Aorta (tissue), 5 donors: ENCODE measurements at regions not wholly inside any gene's neighbourhood (a gene's known extent, or its start where the extent isn't known, plus 50 kb on each side); places are given as distances from the start of the nearest gene placed in this dataset.

Experiments used
- ATAC-seq: fragments of 200-7000 bp; cut with Tn5 transposase; one replicate; pipeline ENCODE4 v1.9.1; 2022; ENCODE audit warnings: moderate library complexity; ENCODE audit not compliant: low FRiP score
- DNase-seq, 2 donors: peaks; one replicate each; pipeline ENCODE4 v3.0.0-alpha.2; 2020
- H3K27ac ChIP-seq, 2 donors: one replicate each; pipeline ENCODE4 v1.5.1; 2013; ENCODE audit warnings: low read length in 2 of 2, mild to moderate bottlenecking in 2 of 2, moderate library complexity in 2 of 2, control low read depth in 1 of 2, inconsistent platforms in 1 of 2, low read depth in 1 of 2
- H3K27me3 ChIP-seq, 2 donors: one replicate each; pipeline ENCODE4 v1.6.1; 2013; ENCODE audit warnings: control low read depth in 1 of 2, low read length in 1 of 2, mild to moderate bottlenecking in 1 of 2, moderate library complexity in 1 of 2; ENCODE audit not compliant: insufficient read depth in 2 of 2, control insufficient read depth in 1 of 2
- H3K36me3 ChIP-seq, 2 donors: one replicate each; pipeline ENCODE4 v1.6.1; 2013; ENCODE audit warnings: control low read depth in 1 of 2, low read length in 1 of 2, mild to moderate bottlenecking in 1 of 2; ENCODE audit not compliant: insufficient read depth in 2 of 2, control insufficient read depth in 1 of 2
- H3K4me1 ChIP-seq, 2 donors: one replicate each; pipeline ENCODE4 v1.6.1; 2013; ENCODE audit warnings: low read length in 2 of 2, control low read depth in 1 of 2, mild to moderate bottlenecking in 1 of 2, moderate library complexity in 1 of 2; ENCODE audit not compliant: insufficient read depth in 2 of 2, control insufficient read depth in 1 of 2
- H3K4me3 ChIP-seq, 2 donors: one replicate each; pipeline ENCODE4 v1.5.1; 2013; ENCODE audit warnings: low read length in 2 of 2, control low read depth in 1 of 2, mild to moderate bottlenecking in 1 of 2
- H3K9me3 ChIP-seq: one replicate; pipeline ENCODE4 v1.6.1; 2013; ENCODE audit warnings: mild to moderate bottlenecking, low read length; ENCODE audit not compliant: control insufficient read depth
- WGBS, 2 donors: extraction: QIAGEN DNeasy Blood & Tissue Kit; methylation state at CpG; one replicate each; pipeline ENCODE4 v1.1.7; 2013; 5-methylcytosine and 5-hydroxymethylcytosine counted together
- intact Hi-C, 2 donors: fragments of 100-400 bp; cut with DNase I; formaldehyde crosslinking; loops; one replicate each; pipeline versions ENCODE4 v1.14.2 to v1.15.0; 2022
- donor health status: healthy with polysubstance abuse.
- donor health status: Bipolar disorder and iron deficiency.
- donor health status: DM: no; HTN: no; CAD: no.
- donor health status: DM: no; HTN: no; CAD: no.
- donor health status: DM: yes; HTN: yes; CAD: no.

GRCh38 chr16:62392698-62393097 lies 356.5 kb upstream of the CDH8 start:
- H3K9me3 ChIP-seq = no peaks in the 10 kb centered on the region
- ATAC-seq = no peak
- H3K4me1 ChIP-seq = no peaks in the 10 kb centered on the region
- no peak for DNase-seq
- H3K36me3 ChIP-seq = no peaks in the 10 kb centered on the region
- H3K4me3 ChIP-seq = no peak overlapping the region
- intact Hi-C loops = no loop called here
- WGBS, 2 donors = 74 to 75% methylated on average over 6 of the region's 6 CpGs
- no peak overlapping the region for H3K27ac ChIP-seq
- no peaks in the 10 kb centered on the region for H3K27me3 ChIP-seq

GRCh38 chr16:62391940-62392339 lies 355.7 kb upstream of the CDH8 start:
- intact Hi-C loops = no loop called here
- no peaks in the 10 kb centered on the region for H3K9me3 ChIP-seq
- no peaks in the 10 kb centered on the region for H3K36me3 ChIP-seq
- H3K27ac ChIP-seq = no peak overlapping the region
- no peaks in the 10 kb centered on the region for H3K4me1 ChIP-seq
- no peak overlapping the region for H3K4me3 ChIP-seq
- ATAC-seq (no peak), DNase-seq (no peak)
- 86 to 88% methylated on average over 8 of the region's 8 CpGs for WGBS, 2 donors
- H3K27me3 ChIP-seq = no peaks in the 10 kb centered on the region

DNA sequence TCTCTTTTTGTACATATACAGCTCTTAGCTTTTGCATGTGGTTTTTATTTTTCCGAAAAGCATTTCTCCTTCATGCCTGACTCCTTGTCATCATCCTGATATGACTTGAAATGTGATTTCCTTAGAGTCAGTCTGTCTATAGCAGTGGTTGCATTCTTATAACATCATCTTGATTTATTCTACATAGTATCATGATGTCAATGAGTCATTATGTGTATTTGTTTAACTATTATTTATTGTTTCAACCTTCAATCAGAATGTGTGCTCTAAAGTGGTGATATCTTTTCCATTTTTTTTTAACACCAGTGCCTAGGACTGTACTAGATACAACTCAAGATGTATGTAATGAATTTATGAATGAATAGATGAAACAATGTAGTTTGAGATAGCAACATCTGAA lies 354.9 kb upstream of the CDH8 start:
- DNase-seq (no peak), ATAC-seq (no peak)
- intact Hi-C loops = no loop called here
- no peaks in the 10 kb centered on the region for H3K36me3 ChIP-seq
- no peaks in the 10 kb centered on the region for H3K4me1 ChIP-seq
- no peak overlapping the region for H3K27ac ChIP-seq
- no peak overlapping the region for H3K4me3 ChIP-seq
- H3K9me3 ChIP-seq = no peaks in the 10 kb centered on the region
- 32 to 36% methylated on average over 1 of the region's 1 CpG for WGBS, 2 donors
- H3K27me3 ChIP-seq = no peaks in the 10 kb centered on the region

GRCh38 chr16:62390214-62390613 lies 354.0 kb upstream of the CDH8 start:
- Histone ChIP-seq H3K9me3 (no peaks in the 10 kb centered on the region), H3K36me3 (no peaks in the 10 kb centered on the region), H3K4me1 (no peaks in the 10 kb centered on the region), H3K27ac (no peak overlapping the region), H3K27me3 (no peaks in the 10 kb centered on the region), H3K4me3 (no peak overlapping the region)
- intact Hi-C loops = no loop called here
- ATAC-seq = no peak
- no peak for DNase-seq

GRCh38 chr16:62386411-62386810 lies 350.2 kb upstream of the CDH8 start:
- DNase-seq (no peak), ATAC-seq (no peak)
- intact Hi-C loops = no loop called here
- Histone ChIP-seq H3K27ac (no peak overlapping the region), H3K4me1 (no peaks in the 10 kb centered on the region), H3K36me3 (no peaks in the 10 kb centered on the region), H3K9me3 (no peaks in the 10 kb centered on the region), H3K27me3 (no peaks in the 10 kb centered on the region), H3K4me3 (no peak overlapping the region)
- 61 to 66% methylated on average over 5 of the region's 5 CpGs for WGBS, 2 donors

DNA sequence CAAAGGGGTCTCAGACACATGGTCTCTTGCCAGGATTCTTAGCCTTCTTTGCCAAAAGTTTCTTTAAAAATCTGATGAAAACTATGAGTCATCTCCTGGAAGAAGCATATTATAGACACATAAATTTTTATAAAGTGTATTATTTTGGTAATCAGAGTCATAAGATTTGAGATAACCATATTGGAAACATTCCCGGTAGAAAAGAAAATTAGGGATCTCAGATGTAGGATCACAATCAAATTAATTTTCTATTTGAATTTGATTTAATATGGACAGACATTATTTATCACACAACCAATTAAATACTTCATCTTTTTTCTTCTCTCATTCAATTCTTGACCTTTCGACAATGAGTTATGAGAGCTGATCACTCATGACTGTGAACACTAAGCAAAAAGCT lies 347.7 kb upstream of the CDH8 start:
- intact Hi-C loops = no loop called here
- ATAC-seq (no peak), DNase-seq (no peak)
- Histone ChIP-seq H3K27ac (no peak overlapping the region), H3K36me3 (no peaks in the 10 kb centered on the region), H3K4me3 (no peak overlapping the region), H3K9me3 (no peaks in the 10 kb centered on the region), H3K4me1 (no peaks in the 10 kb centered on the region), H3K27me3 (no peaks in the 10 kb centered on the region)
- WGBS, 2 donors = 73 to 76% methylated on average over 2 of the region's 2 CpGs

DNA sequence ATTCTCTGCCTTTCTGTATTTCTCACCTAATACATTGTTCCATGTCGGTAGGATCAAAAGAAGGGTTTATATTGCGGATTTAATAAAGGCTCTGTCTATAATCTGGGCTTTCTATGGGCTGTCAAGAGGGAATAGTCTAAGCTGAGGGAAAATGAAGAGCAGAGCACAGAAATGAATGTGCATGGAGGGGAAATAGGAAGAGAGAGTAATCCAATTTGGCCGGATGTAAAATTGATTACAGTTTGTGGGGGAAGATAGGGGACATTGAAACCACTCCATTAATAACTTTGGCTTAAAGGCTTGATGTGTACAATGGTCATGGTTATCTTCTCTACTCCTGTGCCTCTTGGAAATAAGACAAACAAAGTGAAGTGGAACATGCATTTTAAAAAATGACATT lies 334.2 kb upstream of the CDH8 start:
- H3K27me3 ChIP-seq = no peaks in the 10 kb centered on the region
- WGBS, 2 donors = 78 to 83% methylated on average over 3 of the region's 3 CpGs
- H3K27ac ChIP-seq = no peak overlapping the region

DNA sequence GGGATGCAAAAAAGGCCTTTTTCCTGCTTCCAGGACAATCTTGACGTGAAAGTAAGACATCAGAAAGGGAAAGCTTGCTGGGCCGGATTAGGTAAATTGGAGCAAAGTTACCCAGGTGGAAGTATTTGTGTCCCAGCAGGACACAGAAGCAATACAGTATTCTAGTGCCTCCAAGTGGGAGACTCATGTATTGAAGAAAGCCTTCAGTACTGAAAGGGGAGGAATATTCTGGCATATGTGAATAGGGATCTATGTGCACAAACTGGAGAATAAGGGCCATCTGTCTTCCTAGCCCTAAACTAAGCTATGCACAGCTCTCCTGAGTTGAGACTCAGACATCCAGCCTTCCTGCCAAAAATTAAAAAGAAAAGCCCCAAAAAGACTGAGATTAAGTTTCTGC lies 327.3 kb upstream of the CDH8 start:
- ATAC-seq = no peak
- intact Hi-C loops = no loop called here
- H3K36me3 ChIP-seq = no peaks in the 10 kb centered on the region
- no peaks in the 10 kb centered on the region for H3K27me3 ChIP-seq
- no peak overlapping the region for H3K27ac ChIP-seq
- 55 to 70% methylated on average over 2 of the region's 2 CpGs for WGBS, 2 donors
- H3K9me3 ChIP-seq = peaks cover 2% of the 10 kb centered on the region
- no peak overlapping the region for H3K4me3 ChIP-seq
- H3K4me1 ChIP-seq = no peaks in the 10 kb centered on the region
- DNase-seq = no peak

More for the DNA sequence above, 334.2 kb upstream of the CDH8 start:
- Histone ChIP-seq H3K4me1 (no peaks in the 10 kb centered on the region), H3K36me3 (no peaks in the 10 kb centered on the region), H3K9me3 (no peaks in the 10 kb centered on the region), H3K4me3 (no peak overlapping the region)
- DNase-seq (no peak), ATAC-seq (no peak)
- intact Hi-C loops = no loop called here

DNA sequence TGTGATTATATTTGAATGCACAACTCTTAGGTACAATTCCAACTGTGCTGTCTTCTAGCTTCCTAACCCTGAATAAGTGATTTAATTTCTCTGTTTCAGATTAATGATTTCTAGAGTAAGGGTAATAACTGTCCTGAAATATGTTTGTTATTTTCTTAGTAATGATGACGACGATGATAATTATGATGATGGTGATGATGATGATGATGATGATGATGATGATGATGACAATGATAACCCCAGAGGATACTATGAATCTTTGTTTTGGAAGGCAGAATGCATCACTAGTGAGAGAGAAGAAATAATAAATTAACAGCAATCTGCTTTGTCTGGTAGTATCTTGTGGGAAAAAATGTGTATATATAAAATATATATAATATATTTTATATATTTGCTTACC lies 317.1 kb upstream of the CDH8 start:
- DNase-seq (no peak), ATAC-seq (no peak)
- Histone ChIP-seq H3K4me3 (no peak overlapping the region), H3K36me3 (no peaks in the 10 kb centered on the region), H3K9me3 (peaks cover 2% of the 10 kb centered on the region), H3K27me3 (no peaks in the 10 kb centered on the region), H3K4me1 (no peaks in the 10 kb centered on the region), H3K27ac (no peak overlapping the region)
- 92% methylated on average over 2 of the region's 2 CpGs for WGBS, 2 donors
- intact Hi-C loops = no loop called here
